HG03521 (cell line): ENCODE measurements at regions not wholly inside any gene's neighbourhood (a gene's known extent, or its start where the extent isn't known, plus 50 kb on each side); places are given as distances from the start of the nearest gene placed in this dataset.
"Not testable (repeated sequence)": the region's sequence is repeated elsewhere in the genome, so short reads cannot be mapped to it uniquely, and the experiment has no call there.

Experiments
- ATAC-seq: cut with Tn5 transposase; IDR thresholded peaks from one replicate; pipeline ENCODE4 v1.9.1; 2021; ENCODE audit warnings: mild to moderate bottlenecking, moderate library complexity; ENCODE audit not compliant: unreplicated experiment

DNA sequence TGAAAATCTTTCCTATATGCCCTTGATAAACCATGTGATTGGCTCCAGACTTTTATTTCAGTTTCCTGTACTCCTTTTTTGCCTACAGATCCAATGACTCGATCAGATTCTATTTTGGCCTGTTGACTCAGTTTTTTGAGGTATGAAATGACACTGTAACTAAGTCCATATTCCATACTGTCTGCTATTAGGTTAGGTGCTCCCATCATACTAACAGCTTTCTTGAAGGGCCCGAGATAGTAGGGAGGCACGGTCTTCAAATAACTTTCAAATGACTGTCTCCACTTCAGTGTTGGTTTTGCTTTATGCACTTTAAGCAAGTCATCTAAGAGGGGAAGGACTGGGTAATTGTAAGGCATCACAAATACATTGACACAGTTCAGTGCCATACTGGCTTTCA, 295.4 kb upstream of the DAB2 start:
- no peak for ATAC-seq

DNA sequence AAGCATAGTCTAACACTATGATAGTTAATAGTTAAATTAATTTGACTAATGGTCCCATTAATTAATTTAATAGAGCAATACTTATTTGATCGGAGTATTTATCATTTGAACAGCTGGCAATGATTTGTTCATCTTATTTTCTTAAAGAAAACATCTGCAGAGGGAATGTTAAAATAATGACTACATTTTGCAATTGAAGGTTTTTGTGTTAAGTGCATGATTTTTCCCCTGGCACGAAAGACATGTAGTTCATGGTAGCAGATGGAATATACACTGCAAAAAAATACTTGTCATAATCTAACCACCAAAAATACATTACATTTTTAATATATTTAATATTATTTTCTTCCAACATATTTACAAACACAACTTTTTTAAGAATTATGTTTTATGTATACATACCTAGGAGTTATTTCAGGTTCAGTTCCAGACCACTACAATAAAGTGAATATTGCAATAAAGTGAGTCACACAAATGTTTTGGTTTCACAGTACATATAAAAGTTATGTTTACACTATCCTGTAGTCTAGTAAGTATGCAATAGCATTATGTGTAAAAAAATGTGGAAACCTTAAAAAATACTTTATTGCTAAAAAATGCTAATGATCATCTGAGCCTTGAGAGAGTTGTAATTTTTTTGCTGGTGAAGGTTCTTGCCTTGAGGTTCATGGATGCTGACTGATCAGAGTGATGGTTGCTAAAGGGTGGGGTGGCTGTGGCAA, 292.6 kb upstream of the DAB2 start:
- no peak for ATAC-seq

GRCh38 chr5:39716532-39717028, 291.8 kb upstream of the DAB2 start:
- peak; percentile 56 for ATAC-seq

DNA sequence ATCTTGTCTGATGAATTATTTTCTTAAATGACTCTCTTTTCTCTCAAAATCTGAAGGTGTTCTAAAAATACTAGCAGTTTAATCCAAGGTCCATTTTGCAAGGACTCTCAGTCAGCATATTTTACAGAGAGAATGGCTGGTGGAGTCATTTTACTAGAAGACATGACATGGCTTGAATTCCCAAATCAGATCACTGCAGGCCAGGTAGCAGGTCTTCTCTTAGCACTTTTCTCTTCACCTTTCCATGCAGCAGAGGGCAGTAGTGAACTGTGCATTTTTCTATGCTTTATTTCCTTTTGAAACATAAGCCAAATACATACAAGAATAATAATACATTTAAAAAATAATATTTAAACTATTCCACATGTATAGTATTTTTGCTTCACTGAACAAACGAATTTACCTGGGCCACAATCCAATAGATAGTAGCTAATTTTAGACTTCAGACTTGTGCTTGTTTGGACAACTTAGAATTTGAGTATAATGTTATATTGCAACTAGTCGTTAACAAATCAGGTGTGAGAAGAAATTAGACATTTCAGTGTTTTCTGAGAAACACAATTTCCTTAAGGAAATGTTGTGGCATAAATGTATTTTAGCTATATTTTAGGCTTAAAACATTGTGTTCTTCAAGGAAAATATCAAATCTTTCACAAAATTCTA, 289.4 kb upstream of the DAB2 start:
- no peak for ATAC-seq

DNA sequence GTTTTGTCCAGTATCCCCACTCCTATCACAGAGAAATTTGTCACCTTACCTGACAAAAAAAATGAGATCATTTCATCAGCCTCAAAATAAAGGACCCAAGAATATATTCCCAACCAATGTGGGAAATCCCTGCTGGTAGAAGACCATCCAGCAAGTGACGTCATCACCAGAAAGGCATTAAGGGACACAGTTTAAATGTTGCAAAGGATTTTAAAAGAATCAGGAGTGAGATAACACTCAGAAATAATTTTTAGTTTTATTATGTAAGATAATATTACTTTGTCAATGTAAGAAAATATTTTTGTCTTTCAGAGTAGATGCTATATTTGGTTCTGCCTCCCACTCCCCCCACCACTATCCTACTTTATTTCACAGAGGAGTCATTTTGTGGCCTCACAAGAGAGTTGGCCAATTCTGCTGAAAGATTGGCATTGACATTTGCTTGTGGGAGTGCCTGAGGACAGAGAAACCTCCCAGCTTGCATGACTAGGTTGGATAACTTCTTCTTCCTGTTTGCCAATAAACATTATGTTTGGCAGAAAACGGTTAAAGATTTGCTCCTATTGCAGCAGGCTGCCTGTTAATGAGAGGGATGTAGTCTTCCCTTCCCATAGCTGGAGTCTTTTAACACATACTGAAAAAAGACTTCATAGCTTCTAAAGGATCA, 288.6 kb upstream of the DAB2 start:
- ATAC-seq: no peak

DNA sequence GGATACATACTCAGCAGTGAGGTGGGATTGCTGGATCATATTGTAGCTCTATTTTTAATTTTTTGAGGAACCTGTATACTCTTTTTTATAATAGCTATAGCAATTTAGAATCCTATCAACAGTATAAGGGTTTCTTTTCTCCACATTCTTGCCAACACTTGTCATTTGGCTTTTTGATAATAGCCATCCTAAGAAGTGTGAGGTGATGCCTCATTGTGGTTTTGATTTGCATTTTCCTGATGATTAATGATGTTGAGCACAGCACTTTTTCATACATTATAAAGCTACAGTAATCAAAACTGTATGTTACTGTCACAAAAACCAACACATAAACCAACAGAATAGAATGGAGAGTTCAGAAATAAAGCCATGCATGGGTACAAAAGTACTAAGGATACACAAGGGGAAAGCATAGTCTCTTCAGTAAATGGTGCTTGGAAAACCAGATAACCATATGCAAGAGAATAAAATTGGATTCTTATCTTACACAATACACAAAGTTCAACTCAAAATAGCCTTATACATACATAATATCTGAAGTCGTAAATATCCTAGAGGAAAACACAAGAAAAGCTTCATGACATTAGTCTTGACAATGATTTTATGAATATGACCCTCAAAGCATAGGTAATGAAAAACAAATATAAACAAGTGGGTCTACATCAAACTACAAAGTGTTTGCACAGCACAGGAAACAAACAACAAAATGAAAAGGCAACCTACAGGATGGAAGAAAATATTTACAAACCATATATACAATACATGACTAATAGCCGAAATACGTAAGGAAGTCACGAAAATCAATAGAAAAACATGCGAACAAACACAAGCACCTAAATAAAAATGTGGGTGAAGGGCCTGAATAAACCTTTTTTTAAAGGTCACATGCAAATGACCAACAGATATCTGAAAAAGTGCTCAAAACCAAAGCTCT, 287.8 kb upstream of the DAB2 start:
- ATAC-seq: no peak

GRCh38 chr5:39711821-39712220, 287.0 kb upstream of the DAB2 start:
- ATAC-seq: no peak

DNA sequence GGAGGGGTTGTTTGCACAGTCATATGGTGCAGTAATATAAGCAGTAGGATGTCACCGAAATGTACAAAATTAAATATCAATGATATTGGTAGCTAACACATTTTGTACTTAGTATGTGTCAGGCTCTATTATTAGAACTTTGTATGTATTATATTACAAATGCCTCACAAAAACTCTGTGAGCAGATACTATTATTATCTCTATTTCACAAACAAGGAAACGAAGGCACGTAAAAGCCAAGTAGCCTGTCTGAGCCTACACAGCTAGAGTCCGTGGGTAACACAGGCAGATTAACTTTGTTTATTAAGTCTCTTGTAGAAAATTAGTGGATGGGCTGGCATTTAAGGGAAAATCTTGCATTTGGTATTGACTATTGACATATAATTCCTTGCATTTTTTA, 284.3 kb upstream of the DAB2 start:
- ATAC-seq: no peak

DNA sequence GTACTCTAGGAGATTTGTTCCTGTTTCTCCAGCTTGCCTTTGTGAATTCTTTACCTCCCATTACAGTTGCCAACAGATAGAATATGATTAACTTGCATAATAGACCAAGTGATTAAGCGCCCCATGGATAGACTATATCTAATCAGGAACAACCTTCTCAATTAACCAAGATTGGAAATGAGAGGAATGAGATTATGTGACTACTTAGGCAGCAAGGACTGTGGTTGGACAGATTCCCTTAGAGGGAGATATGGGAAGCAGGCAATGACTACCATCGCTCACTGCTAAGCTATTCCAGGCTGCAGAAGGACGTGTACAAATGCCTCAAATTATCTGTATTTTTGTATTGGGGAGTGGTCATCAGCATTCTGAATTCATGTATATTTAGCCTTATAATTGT, 278.1 kb upstream of the DAB2 start:
- ATAC-seq: no peak

- no peak for ATAC-seq
Measured at GRCh38 chr5:39700523-39700922, 275.7 kb upstream of the DAB2 start.

- no peak for ATAC-seq
Measured at GRCh38 chr5:39698838-39699560, 274.2 kb upstream of the DAB2 start.

DNA sequence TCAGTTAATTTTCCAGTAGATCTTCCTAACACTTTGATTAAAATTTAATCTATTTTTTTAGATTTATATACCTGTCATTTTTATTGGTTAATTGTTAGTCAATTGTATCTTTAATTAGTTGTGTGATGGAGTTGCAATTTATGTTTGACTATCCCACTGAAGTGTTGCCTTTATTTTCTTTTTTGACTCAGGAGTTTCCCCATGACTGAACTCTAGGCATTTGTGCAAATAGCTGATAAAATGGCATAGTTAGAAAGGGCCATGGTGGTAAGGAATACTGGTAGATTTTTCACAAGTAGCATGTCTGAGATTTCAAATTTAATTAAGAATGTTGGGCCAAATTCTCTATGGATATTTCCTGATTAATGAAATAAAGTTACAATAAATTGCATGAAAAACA, 273.1 kb upstream of the DAB2 start:
- no peak for ATAC-seq

DNA sequence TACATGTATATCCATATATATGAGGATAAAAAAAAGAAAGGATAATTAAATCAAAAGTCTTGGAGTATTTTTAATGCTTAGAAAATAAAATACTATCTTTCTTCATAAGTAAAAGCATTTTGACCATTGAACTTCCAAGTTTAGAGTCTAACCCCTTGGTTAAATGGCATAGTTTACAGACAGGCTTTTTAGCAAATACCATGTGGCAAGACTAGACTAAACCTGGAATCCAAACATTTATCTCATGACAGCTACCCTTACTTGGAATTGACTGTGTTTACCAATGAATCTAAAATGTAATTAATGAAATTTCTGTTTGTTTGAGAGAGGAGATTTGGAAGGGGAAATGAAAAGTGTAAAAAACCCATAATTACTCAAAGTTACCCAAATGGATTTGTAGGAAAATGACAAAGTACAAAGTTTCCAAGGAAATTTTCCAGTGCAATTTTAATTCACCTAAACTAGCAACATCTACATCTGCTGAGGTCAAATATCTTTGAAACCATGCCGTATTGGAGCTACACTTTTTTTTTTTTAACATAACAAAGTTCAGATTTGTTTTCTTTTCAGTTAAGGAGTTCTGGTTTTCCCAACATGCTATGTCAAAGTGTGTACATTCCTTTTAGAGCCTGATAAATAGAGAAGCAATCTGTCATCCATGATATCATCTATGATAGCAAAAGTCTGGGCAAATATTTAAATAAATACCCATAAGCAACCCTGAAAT, 272.1 kb upstream of the DAB2 start:
- ATAC-seq: no peak

DNA sequence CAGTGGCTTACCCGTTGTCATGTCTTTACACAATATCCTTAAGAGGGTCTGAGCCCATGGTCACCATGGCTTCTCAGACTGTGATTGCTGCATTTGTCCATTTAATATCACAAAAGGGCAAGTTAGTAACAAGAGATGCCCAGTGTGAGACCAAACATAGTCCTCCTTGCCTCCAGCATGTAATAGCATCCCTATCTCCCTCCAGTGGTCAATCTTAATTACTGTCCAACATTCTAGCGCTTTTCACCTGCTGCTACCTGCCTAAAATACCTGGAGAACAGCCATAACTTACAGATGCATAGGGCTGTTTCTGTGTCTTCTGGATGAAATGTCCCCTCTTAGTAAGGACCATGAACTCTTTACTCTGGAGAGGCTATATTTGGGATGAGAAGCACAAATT, 267.2 kb upstream of the DAB2 start:
- ATAC-seq: no peak

DNA sequence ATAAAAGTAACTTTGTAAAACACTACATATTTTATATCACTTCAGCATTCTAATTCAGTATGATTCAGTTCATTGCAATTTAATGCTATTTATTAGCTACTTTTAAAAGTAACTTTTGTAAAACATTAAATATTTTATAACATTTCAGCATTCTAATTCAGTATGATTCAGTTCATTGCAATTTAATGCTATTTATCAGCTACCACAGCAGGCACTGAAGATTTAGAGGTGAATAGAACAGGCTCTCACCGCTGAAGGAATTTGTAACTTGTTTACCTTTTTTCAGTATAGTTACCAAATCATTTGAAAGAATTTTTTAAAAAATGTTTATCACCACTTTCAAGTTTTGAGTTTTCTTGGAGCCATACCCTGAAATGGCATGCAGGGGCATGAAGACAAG, 266.4 kb upstream of the DAB2 start:
- no peak for ATAC-seq

DNA sequence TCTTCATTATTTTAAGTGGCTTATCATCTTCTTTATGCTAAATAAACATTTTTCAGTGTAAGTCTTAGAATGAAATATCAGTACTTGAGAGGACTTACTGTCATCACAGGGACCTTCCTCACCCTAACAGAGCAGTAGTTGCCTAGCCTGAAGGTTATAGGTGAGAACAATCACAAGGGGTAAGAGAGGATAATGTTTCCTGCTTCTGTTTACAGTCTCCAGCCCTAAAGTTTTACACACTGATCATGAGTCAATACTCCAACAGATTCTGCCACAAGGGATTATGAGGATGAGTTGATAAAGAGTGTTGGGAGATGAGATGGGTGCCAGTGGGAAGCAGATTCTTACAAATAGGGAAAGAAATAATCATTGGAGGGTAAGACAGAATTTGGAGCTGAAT, 265.1 kb upstream of the DAB2 start:
- no peak for ATAC-seq

- ATAC-seq: not testable (repeated sequence)
Measured at GRCh38 chr5:39687924-39688323, 263.1 kb upstream of the DAB2 start.

DNA sequence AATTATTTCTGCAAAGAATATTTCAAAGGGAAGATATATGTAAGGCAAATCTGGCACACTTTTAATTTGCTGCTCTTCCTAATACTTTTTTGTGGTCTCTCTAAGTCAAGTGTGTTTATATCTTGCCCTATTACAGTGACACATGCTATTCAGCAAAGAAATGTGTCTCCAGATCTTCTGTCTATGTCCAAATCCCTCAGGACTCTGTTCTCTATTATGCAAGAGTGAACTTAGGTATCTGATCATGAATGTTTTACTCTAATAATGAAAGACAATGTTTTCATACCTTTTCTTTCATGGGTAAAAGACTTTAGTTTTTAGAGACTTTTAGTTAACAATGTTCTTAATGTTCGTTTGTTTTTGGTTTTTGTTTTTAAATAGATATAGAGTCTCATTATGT, 255.4 kb upstream of the DAB2 start:
- ATAC-seq: no peak

DNA sequence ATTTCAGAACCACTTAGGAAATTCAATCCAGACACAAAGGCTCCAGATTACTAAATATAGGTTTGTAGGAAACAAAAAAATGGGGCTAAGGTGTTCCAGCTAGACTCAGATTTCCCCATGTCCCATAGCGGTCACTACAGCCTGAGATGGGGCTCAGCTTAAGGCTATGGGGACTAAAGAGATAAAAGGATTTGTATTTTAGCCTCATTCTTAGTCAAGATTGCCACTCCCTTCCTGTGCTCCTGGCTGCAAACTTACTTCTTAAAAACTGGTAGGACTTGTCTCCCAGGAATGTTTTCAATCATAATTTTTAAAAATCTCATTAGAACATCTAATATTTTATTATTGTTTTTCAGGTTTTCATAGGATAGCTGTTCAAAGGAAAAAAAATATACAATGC, 253.8 kb upstream of the DAB2 start:
- ATAC-seq: no peak

GRCh38 chr5:39675676-39676075, 250.9 kb upstream of the DAB2 start:
- ATAC-seq: no peak
